Cardiac muscle cell (in vitro differentiated cells and primary cell): ENCODE measurements at regions not wholly inside any gene's neighbourhood (a gene's known extent, or its start where the extent isn't known, plus 50 kb on each side); places are given as distances from the start of the nearest gene placed in this dataset.
A peak's percentile ranks its signal among the peaks of the same experiment; 100 is the strongest.

ENCODE experiments used
- DNase-seq, 2 donors: peaks; one replicate each; pipeline versions ENCODE4 v3.0.0 to v3.0.0-alpha.2; 2010 to 2017; ENCODE audit warnings: low read depth in 1 of 2, low spot score in 1 of 2
- H3K27ac ChIP-seq: fragments of 200-600 bp; sonication (generic); 2 replicates; pipeline ENCODE4 v1.5.1; 2016
- H3K27me3 ChIP-seq: fragments of 200-600 bp; sonication (generic); 2 replicates; pipeline ENCODE4 v1.6.0; 2016; ENCODE audit warnings: control low read depth
- H3K36me3 ChIP-seq: fragments of 200-600 bp; sonication (generic); 2 replicates; pipeline ENCODE4 v1.5.1; 2016; ENCODE audit warnings: control low read depth
- H3K4me1 ChIP-seq: fragments of 200-600 bp; sonication (generic); 2 replicates; pipeline ENCODE4 v1.8.1; 2017; ENCODE audit warnings: low read depth, mild to moderate bottlenecking, mixed run types
- H3K4me3 ChIP-seq: fragments of 200-600 bp; sonication (generic); 2 replicates; pipeline ENCODE4 v1.5.1; 2016; ENCODE audit warnings: mild to moderate bottlenecking
- H3K9me3 ChIP-seq: fragments of 200-600 bp; sonication (generic); 2 replicates; pipeline ENCODE4 v1.5.1; 2017; ENCODE audit warnings: low read depth, mild to moderate bottlenecking, control low read depth
- TF ChIP-seq, protein P1 (sequence below): IDR thresholded peaks from 2 replicates; pipeline ENCODE4 v1.5.1; 2012; ENCODE audit warnings: low read depth, mild to moderate bottlenecking, low read length

DNA sequence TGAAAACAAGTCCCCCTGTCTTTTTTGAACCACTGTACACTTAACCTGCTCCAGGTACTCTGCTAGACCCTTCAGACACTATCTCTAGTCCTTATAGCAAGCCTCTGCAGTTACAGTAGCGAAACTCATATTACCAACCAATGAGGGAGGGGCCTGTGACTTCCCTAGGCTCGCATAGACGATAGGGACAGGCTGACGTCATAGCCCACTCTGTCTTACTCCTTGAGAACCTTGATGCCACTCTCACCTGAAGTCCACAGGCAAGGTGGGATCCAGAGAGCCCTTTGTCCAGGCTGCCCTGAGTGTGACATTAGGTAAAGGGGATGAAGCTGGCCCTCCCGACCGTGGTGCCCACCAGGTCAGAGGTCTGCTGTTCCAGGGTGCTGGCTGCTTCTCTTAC lies 65.3 kb downstream of the ACTBL2 start:
- Histone ChIP-seq H3K4me1 (peaks cover 32% of the 10 kb centered on the region), H3K27me3 (no peaks in the 10 kb centered on the region), H3K36me3 (no peaks in the 10 kb centered on the region), H3K9me3 (no peaks in the 10 kb centered on the region), H3K4me3 (no peak overlapping the region), H3K27ac (peak overlapping the region; percentile 91)
- DNase-seq, result no peak
- TF ChIP-seq, protein P1, sequence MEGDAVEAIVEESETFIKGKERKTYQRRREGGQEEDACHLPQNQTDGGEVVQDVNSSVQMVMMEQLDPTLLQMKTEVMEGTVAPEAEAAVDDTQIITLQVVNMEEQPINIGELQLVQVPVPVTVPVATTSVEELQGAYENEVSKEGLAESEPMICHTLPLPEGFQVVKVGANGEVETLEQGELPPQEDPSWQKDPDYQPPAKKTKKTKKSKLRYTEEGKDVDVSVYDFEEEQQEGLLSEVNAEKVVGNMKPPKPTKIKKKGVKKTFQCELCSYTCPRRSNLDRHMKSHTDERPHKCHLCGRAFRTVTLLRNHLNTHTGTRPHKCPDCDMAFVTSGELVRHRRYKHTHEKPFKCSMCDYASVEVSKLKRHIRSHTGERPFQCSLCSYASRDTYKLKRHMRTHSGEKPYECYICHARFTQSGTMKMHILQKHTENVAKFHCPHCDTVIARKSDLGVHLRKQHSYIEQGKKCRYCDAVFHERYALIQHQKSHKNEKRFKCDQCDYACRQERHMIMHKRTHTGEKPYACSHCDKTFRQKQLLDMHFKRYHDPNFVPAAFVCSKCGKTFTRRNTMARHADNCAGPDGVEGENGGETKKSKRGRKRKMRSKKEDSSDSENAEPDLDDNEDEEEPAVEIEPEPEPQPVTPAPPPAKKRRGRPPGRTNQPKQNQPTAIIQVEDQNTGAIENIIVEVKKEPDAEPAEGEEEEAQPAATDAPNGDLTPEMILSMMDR, result no peak

DNA sequence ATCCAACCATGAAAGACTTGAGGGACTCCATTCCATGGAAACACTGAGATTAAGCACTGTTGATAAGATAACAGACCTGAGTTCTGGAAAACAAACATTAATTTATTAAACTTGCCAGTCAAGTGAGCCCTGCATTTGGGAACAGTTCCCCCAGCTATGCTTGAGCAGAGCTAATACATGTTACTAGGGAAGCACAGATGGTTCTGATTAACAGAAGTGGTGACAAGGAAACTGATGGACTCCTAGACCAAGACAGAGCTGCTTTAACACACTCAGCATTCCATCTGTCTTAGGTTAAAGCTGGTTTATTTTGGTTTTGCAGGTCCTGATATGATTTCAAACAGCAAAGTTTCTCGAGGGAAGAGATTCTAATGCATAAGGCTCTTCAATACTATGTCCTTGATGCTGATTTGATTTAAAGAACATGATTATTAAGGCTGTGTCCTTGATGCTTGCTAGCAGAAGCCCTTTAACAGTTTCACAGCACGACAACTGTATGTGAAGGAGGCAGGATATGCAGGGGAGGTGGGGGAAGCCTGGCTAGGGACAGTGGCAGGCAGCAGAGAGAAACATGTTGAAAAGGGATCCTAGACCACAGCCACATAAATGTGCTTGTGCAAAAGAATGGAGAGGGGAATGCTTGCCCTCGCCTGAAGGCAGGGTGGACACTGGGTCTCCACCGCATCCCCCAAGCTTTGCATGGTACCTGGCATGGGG lies 66.2 kb downstream of the ACTBL2 start:
- peak; percentile 71 to 86 for DNase-seq
- no peaks in the 10 kb centered on the region for H3K27me3 ChIP-seq
- peaks cover 32% of the 10 kb centered on the region for H3K4me1 ChIP-seq
- no peaks in the 10 kb centered on the region for H3K36me3 ChIP-seq
- no peak overlapping the region for H3K4me3 ChIP-seq
- no peaks in the 10 kb centered on the region for H3K9me3 ChIP-seq
- peak overlapping the region; percentile 91 for H3K27ac ChIP-seq
- TF ChIP-seq, protein P1, result no peak

DNA sequence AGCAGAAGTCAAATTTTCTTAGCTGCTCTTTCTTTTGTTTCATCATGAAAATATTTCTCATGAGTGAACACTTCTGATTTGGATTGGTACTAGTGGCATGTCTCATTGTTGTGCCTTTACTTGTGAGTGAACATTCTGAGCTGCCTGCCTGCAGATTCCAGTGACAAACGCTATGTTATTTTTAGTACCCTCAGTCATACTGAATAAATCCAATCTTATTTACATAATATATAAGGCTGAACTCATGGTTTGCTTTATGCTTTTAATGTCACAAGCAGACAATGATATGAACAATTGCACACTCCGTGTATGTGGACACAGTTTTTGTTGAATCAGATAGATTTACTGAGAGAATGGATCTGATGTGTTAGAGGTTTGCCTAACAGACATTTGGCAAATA lies 67.8 kb downstream of the ACTBL2 start:
- no peak for DNase-seq

DNA sequence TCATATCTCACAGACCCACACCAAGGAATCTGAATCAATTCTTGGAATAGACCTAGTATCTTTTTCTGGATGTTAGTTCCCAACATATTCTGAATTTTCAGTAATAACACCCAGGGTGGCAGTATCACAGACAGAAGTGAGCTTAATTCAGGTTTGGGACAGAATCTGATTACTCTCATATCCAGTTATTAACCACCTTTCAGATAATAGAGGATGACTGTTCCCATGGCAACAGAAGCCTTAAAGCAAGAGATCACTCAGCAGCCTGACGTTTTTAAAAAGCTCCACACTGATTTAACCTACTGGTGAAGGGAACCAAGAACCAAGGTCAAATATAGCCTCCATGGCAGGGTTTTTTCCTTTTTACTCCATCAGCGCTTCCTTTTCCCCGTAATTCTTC lies 68.4 kb downstream of the ACTBL2 start:
- TF ChIP-seq, protein P1, result no peak

More for the DNA sequence above, 67.8 kb downstream of the ACTBL2 start:
- Histone ChIP-seq H3K4me3 (no peak overlapping the region), H3K4me1 (peaks cover 32% of the 10 kb centered on the region), H3K9me3 (no peaks in the 10 kb centered on the region), H3K27ac (peak overlapping the region; percentile 76), H3K36me3 (no peaks in the 10 kb centered on the region), H3K27me3 (no peaks in the 10 kb centered on the region)
- TF ChIP-seq, protein P1, result no peak

GRCh38 chr5:57413145-57413544 lies 69.5 kb downstream of the ACTBL2 start:
- H3K4me1 ChIP-seq, result peaks cover 32% of the 10 kb centered on the region
- H3K4me3 ChIP-seq, result no peak overlapping the region
- no peaks in the 10 kb centered on the region for H3K9me3 ChIP-seq
- H3K27me3 ChIP-seq, result no peaks in the 10 kb centered on the region
- no peaks in the 10 kb centered on the region for H3K36me3 ChIP-seq
- DNase-seq, result no peak
- H3K27ac ChIP-seq, result no peak overlapping the region
- TF ChIP-seq, protein P1, result no peak

More for the DNA sequence above, 68.4 kb downstream of the ACTBL2 start:
- H3K9me3 ChIP-seq, result no peaks in the 10 kb centered on the region
- no peak for DNase-seq
- H3K4me1 ChIP-seq, result peaks cover 32% of the 10 kb centered on the region
- H3K36me3 ChIP-seq, result no peaks in the 10 kb centered on the region
- no peak overlapping the region for H3K4me3 ChIP-seq
- H3K27me3 ChIP-seq, result no peaks in the 10 kb centered on the region
- peak overlapping the region; percentile 76 for H3K27ac ChIP-seq
